Glomerular endothelial cell (primary cell): ENCODE measurements at regions not wholly inside any gene's neighbourhood (a gene's known extent, or its start where the extent isn't known, plus 50 kb on each side); places are given as distances from the start of the nearest gene placed in this dataset.

Experiments
- DNase-seq: peaks from one replicate; pipeline ENCODE4 v3.0.0-alpha.2; 2011; ENCODE audit warnings: low read depth, low spot score; ENCODE audit errors: extremely low read depth

GRCh38 chr12:67211029-67211428, 58.1 kb upstream of the CAND1 start:
- no peak for DNase-seq

DNA sequence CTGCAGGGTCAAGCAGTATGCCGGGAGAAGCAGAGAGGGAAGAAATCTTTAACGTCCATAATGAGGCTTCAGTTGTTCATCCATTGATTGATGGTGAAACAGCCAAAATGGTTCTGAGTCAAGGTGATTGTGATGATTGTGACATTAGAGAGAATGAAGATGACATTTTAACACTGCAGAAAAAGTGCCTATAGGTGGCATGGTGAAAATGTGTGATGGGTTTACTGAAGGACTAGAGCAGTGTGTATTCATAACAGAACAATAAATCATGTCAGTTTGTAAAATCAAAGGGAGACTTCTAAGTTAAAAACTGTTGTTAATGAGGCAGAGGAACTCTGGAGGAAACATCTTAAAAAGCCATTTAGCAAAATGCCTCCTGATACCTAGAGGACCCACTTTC, 57.7 kb upstream of the CAND1 start:
- DNase-seq, result no peak

DNA sequence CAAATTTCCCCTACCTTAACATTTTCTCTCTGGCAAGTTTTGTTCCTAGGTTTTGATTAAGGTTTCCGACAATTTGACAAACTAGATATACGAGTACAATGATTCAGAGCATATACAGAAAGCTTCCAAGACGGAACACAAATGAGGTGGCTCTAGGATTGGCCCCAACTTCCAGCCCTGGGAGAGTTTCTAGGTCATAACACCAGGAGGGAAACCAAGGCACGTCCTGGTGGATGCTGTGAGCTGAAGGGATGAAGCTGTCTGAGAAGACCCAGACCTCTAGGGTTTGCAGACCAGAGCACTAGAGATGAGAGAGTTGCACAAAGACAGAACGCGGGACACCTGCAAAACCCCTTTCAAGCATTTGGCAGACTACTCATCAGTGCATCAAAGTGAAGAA, 51.5 kb upstream of the CAND1 start:
- DNase-seq, result no peak
